ENCODE measurements at regions not wholly inside any gene's neighbourhood (a gene's known extent, or its start where the extent isn't known, plus 50 kb on each side); places are given as distances from the start of the nearest gene placed in this dataset.

DNA sequence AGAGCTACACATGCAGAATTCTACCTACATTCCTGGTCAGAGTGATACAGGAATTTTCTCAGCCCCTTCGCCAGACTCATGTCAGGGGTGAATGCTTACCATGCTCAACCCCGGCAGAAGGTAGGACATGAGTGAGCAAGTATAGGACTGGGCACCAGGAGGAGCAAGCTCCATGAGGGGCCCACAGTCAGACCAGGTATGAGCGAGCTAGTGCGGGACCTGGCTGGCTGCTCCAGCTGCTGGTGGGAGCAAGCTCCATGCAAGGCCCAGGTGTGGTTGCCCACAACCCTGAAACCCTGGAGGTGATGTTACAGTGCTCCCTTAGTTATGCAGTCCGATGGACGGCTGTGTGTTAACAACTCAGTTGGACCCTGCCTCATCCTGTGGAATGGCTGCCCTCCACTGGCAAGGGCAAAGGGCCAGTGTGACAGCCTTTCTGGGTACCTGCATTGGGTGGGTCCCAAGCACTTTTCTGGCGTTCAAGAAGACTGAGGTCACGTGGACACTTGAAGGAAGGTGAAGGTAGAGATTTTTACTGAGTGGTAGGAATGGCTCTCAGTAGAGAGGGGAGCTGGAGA, 503.5 kb upstream of the CITED2 start:
- H3K9me3 Mint-ChIP-seq, result peaks cover 7% of the 10 kb centered on the region
- H3K4me1 Mint-ChIP-seq, result peaks cover 37% of the 10 kb centered on the region
- H3K36me3 Mint-ChIP-seq (ENCODE audit: low read depth), result peaks cover 4% of the 10 kb centered on the region
- no peak overlapping the region for H3K27ac Mint-ChIP-seq (ENCODE audit: unreplicated experiment)
- TF ChIP-seq, protein P1, sequence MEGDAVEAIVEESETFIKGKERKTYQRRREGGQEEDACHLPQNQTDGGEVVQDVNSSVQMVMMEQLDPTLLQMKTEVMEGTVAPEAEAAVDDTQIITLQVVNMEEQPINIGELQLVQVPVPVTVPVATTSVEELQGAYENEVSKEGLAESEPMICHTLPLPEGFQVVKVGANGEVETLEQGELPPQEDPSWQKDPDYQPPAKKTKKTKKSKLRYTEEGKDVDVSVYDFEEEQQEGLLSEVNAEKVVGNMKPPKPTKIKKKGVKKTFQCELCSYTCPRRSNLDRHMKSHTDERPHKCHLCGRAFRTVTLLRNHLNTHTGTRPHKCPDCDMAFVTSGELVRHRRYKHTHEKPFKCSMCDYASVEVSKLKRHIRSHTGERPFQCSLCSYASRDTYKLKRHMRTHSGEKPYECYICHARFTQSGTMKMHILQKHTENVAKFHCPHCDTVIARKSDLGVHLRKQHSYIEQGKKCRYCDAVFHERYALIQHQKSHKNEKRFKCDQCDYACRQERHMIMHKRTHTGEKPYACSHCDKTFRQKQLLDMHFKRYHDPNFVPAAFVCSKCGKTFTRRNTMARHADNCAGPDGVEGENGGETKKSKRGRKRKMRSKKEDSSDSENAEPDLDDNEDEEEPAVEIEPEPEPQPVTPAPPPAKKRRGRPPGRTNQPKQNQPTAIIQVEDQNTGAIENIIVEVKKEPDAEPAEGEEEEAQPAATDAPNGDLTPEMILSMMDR (conservative IDR thresholded peaks at IDR 0.05), result no peak
- H3K4me3 Mint-ChIP-seq, result no peak overlapping the region
- no peak for DNase-seq (ENCODE audit: low read depth, low spot score)
- no peaks in the 10 kb centered on the region for H3K27me3 Mint-ChIP-seq (ENCODE audit: low read depth)

DNA sequence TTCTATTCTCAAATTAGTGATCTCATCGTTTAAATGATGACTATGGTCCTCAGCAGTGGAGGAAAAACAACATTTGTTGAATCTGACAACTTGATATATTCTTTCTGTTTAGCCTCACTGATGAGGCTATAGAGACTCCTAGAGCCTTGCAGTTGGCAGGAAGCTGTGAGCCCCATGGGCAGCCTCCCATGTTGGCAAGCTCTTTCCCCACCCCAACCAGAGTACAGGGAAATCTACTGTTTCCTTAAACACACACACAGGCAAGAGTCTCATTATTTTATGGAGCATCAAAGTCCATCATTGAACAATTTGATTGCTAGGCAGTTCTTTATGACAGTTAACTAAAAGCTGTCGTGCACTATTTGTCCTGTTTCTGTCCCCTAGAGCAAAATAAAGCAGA, 498.2 kb upstream of the CITED2 start:
- Mint-ChIP-seq H3K9me3 (peaks cover 3% of the 10 kb centered on the region), H3K4me1 (peaks cover 28% of the 10 kb centered on the region), H3K27ac (ENCODE audit: unreplicated experiment) (peak overlapping the region; percentile 79), H3K4me3 (no peak overlapping the region), H3K27me3 (ENCODE audit: low read depth) (no peaks in the 10 kb centered on the region), H3K36me3 (ENCODE audit: low read depth) (no peaks in the 10 kb centered on the region)
- DNase-seq (ENCODE audit: low read depth, low spot score), result no peak
- TF ChIP-seq, protein P1 (conservative IDR thresholded peaks at IDR 0.05), result no peak

DNA sequence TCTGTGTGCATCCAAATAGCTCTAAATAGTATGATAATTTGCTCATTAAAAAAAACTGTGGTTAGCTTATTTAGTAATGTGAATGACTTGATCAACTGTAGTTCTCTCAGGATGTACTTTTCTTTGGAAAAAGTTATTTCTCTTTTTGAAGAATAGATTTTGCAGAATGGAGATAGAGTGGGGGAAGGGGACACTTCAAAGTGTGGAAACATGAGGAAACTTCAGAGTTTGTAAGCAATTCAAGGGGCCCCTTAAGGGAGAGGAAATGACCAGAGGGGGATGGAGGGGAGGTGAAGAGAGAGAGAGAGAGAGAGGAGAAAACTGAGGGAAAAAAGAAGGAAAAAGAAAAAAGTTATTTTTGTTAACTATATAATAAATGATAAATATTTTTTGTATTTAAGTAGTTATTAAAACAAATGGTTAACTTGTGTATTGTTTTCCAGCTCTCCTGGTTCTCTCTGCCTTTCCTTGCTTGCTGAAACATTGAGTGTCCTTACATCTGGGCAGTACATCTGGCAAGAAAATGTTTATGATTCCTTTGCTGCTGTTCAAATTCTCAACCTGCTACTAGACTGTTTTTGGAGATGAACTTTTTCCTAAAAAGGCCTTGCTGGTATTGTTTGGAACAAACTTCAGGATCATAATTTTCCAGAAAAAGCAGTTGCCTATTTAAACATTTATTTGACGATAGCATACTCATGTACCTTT, 497.5 kb upstream of the CITED2 start:
- Mint-ChIP-seq H3K4me1 (peaks cover 28% of the 10 kb centered on the region), H3K9me3 (no peaks in the 10 kb centered on the region), H3K27ac (ENCODE audit: unreplicated experiment) (peak overlapping the region; percentile 72), H3K36me3 (ENCODE audit: low read depth) (no peaks in the 10 kb centered on the region), H3K4me3 (peak overlapping the region; percentile 21), H3K27me3 (ENCODE audit: low read depth) (no peaks in the 10 kb centered on the region)
- TF ChIP-seq, protein P1 (conservative IDR thresholded peaks at IDR 0.05), result no peak
- no peak for DNase-seq (ENCODE audit: low read depth, low spot score)

DNA sequence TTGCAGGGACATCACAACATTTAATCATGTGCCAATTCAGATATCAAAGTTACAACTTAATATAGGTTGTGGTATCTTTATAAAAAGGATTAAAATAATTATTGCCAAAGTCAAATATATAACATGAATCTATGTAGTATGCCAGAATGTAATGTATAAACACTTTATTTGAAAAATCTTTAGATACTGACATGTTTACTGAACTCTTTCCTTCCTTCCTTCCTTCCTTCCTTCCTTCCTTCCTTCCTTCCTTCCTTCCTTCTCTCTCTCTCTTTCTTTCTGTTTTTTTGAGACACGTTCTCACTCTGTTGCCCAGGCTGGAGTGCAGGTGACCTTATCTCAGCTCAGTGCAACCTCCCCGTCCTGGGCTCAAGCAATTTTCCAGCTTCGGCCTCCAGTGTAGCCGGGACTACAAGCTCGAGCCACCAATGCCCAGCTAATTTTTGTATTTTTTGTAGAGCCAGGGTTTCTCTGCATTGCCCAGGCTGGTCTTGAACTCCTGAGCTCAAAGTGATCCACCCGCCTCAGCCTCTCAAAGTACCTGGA, 496.8 kb upstream of the CITED2 start:
- Mint-ChIP-seq H3K9me3 (no peaks in the 10 kb centered on the region), H3K36me3 (ENCODE audit: low read depth) (no peaks in the 10 kb centered on the region), H3K27ac (ENCODE audit: unreplicated experiment) (peak overlapping the region; percentile 97), H3K4me1 (peaks cover 28% of the 10 kb centered on the region), H3K27me3 (ENCODE audit: low read depth) (no peaks in the 10 kb centered on the region), H3K4me3 (no peak overlapping the region)
- TF ChIP-seq, protein P1 (conservative IDR thresholded peaks at IDR 0.05), result no peak
- DNase-seq (ENCODE audit: low read depth, low spot score), result no peak

DNA sequence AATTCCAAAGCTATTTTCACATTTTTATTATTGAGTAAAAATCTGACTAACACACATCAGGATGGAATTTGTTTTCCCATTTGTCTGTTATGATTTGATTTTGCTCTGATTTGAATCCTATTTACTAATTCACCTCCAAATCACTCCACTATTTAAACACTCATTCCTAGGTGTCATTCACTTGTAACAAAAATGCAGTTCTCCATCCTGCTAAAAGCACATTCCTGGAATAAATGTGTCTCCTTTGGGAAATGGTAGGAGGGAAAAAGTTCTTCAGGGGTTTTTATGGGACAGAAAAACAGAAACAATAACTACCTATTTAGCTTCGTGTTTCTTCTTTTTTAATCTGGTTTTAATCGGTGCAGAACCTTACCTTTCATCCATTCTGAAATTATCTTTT, 494.1 kb upstream of the CITED2 start:
- peaks cover 6% of the 10 kb centered on the region for H3K9me3 Mint-ChIP-seq

More for the DNA sequence above, 494.1 kb upstream of the CITED2 start:
- H3K4me3 Mint-ChIP-seq, result no peak overlapping the region
- TF ChIP-seq, protein P1 (conservative IDR thresholded peaks at IDR 0.05), result no peak
- peaks cover 28% of the 10 kb centered on the region for H3K4me1 Mint-ChIP-seq
- no peak for DNase-seq (ENCODE audit: low read depth, low spot score)
- H3K27me3 Mint-ChIP-seq (ENCODE audit: low read depth), result no peaks in the 10 kb centered on the region
- no peak overlapping the region for H3K27ac Mint-ChIP-seq (ENCODE audit: unreplicated experiment)
- H3K36me3 Mint-ChIP-seq (ENCODE audit: low read depth), result no peaks in the 10 kb centered on the region

All from neural crest cell (in vitro differentiated cells).